Chondrocyte (in vitro differentiated cells): ENCODE measurements at regions not wholly inside any gene's neighbourhood (a gene's known extent, or its start where the extent isn't known, plus 50 kb on each side); places are given as distances from the start of the nearest gene placed in this dataset.

Source experiments
- DNase-seq: peaks from one replicate; pipeline ENCODE4 v3.0.0; 2021; ENCODE audit warnings: mixed read lengths, low spot score
- H3K27ac Mint-ChIP-seq: one replicate; pipeline ENCODE4 v1.8.0; 2021; ENCODE audit warnings: mild to moderate bottlenecking, moderate library complexity, mixed read lengths; ENCODE audit not compliant: unreplicated experiment
- H3K27me3 Mint-ChIP-seq: 2 replicates; pipeline ENCODE4 v1.8.0; 2021; ENCODE audit warnings: low read depth, mixed read lengths
- H3K36me3 Mint-ChIP-seq: 2 replicates; pipeline ENCODE4 v1.8.0; 2021; ENCODE audit warnings: low read depth, mixed read lengths
- H3K4me1 Mint-ChIP-seq: 2 replicates; pipeline ENCODE4 v1.8.0; 2021; ENCODE audit warnings: low read depth, mild to moderate bottlenecking, mixed read lengths
- H3K4me3 Mint-ChIP-seq: one replicate; pipeline ENCODE4 v1.8.0; 2021; ENCODE audit warnings: mild to moderate bottlenecking, moderate library complexity, mixed read lengths; ENCODE audit not compliant: unreplicated experiment
- H3K9me3 Mint-ChIP-seq: 2 replicates; pipeline ENCODE4 v1.8.0; 2021; ENCODE audit warnings: low read depth, mixed read lengths
- TF ChIP-seq, protein P1 (sequence below): fragments of 200-600 bp; sonication (generic); IDR thresholded peaks from 2 replicates; pipeline ENCODE4 v1.5.0; 2021; ENCODE audit warnings: antibody characterized with exemption, mild to moderate bottlenecking, moderate library complexity

DNA sequence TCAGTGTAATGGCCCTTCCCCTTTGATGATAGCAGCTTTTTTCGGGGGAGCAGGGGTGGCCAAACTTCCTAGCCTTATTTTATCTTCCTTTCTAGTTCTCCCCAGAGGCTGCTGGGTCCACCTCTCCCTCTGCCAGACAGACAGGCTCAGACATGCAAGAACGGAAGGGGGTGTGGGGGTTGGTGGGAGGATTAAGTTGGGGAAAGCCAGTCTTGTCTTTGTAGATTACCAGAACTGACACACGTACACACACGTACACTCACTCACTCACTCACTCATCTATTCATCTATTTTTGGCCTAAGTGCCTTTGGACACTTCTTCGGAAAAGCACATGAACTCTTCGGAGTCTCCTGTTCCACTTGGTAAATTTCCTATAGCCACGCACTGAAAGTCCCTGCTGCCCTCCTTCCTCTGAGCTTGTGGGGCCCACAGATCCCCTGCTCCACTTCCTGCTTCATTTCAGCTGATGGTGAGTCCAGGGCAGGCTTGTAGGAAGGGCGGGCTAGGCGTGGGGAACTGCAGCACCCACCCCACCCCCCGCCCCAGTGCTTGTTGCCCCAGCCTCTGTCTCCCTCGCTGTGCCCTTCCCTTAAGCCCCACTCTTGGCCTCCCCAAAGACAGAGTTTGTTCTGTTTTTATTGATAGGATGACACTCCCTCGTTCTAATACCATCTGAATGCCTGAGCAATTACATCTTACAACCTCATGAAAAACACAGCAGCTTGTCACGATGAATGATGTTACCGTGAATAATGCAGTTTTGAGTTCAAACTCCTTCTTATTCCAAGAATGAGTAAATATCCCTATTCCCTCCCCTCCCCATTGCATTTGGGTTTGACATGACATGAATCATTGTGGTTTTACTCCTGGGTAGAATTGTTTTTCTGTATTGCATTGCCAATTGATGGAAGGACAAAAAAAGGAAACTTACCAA is 60.7 kb upstream of the ATP5PO start:
- no peaks in the 10 kb centered on the region for H3K36me3 Mint-ChIP-seq
- TF ChIP-seq, protein P1, sequence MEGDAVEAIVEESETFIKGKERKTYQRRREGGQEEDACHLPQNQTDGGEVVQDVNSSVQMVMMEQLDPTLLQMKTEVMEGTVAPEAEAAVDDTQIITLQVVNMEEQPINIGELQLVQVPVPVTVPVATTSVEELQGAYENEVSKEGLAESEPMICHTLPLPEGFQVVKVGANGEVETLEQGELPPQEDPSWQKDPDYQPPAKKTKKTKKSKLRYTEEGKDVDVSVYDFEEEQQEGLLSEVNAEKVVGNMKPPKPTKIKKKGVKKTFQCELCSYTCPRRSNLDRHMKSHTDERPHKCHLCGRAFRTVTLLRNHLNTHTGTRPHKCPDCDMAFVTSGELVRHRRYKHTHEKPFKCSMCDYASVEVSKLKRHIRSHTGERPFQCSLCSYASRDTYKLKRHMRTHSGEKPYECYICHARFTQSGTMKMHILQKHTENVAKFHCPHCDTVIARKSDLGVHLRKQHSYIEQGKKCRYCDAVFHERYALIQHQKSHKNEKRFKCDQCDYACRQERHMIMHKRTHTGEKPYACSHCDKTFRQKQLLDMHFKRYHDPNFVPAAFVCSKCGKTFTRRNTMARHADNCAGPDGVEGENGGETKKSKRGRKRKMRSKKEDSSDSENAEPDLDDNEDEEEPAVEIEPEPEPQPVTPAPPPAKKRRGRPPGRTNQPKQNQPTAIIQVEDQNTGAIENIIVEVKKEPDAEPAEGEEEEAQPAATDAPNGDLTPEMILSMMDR: no peak
- no peaks in the 10 kb centered on the region for H3K27me3 Mint-ChIP-seq
- H3K27ac Mint-ChIP-seq: peak overlapping the region; percentile 95
- H3K4me3 Mint-ChIP-seq: peak overlapping the region; percentile 45
- peaks cover 4% of the 10 kb centered on the region for H3K9me3 Mint-ChIP-seq
- no peak for DNase-seq
- H3K4me1 Mint-ChIP-seq: peaks cover 42% of the 10 kb centered on the region

DNA sequence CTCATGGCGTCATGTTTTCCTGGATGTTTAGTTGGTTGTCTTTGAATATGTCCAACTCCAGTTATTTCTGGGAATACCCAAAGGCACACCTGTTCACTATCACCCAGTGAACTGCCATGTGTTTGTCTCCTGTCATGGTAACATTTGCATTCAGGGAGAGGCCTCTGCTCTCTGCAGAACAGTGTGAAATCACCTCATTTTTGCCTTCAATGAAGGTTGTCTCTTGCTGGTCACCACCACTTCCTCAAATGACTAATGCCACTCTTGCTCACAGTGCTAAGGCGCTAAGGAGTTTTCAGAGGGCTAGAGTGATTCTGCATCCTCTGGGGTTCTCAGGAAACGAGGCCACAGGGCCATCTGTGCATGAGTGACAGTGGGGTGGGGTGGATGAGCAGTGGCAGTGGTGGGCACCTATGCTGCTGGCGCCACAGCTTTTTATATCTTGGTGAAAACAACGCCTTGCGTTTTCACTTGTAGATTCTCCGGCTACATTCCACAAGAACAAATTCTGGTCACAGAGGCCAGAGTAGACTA is 60.0 kb upstream of the ATP5PO start:
- DNase-seq: no peak
- TF ChIP-seq, protein P1: no peak
- H3K4me3 Mint-ChIP-seq: no peak overlapping the region
- no peaks in the 10 kb centered on the region for H3K36me3 Mint-ChIP-seq
- H3K27ac Mint-ChIP-seq: peak overlapping the region; percentile 95
- H3K4me1 Mint-ChIP-seq: peaks cover 46% of the 10 kb centered on the region
- H3K9me3 Mint-ChIP-seq: no peaks in the 10 kb centered on the region
- no peaks in the 10 kb centered on the region for H3K27me3 Mint-ChIP-seq

DNA sequence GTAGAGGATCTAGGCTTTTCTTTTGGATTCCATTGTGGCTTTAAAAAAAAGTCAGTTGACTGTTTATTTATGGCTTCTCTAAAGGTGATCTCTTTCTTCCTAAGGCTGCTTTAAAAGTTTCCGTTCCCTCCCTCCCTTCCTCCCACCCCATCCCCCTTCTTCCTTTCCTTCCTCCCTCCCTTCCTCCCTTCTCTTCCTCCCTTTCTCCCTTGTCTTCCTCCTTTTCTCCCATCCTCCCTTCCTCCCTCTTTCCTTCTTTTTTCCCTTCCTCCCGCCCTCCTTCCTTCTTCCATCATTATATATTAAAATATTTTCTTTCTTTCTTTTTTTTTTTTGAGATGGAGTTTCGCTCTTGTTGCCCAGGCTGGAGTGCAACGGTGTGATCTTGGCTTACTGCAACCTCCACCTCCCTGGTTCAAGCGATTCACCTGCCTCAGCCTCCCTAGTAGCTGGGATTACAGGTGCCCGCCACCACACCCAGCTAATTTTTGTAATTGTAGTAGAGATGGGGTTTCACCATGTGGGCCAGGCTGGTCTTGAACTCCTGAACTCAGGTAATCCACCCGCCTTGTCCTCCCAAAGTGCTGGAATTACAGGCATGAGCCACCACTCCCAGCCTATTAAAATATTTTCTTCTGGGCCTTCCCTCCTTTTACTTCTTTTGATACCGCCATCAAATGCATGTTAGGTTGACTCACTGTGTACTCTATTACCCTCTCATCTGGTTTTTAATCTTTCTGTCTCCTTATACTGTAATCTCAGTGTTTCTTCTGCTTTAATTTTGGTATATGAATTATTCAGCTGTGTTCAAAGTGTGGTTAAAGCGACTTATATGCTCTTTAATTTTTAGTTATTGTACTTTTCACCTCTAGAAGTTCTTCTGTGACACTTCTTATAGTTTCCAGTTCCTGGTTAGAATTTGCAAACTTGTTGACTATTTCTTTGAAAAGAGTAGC is 59.2 kb upstream of the ATP5PO start:
- H3K9me3 Mint-ChIP-seq: no peaks in the 10 kb centered on the region
- H3K4me3 Mint-ChIP-seq: no peak overlapping the region
- no peaks in the 10 kb centered on the region for H3K36me3 Mint-ChIP-seq
- no peaks in the 10 kb centered on the region for H3K27me3 Mint-ChIP-seq
- DNase-seq: no peak
- TF ChIP-seq, protein P1: no peak
- peak overlapping the region; percentile 37 for H3K27ac Mint-ChIP-seq
- peaks cover 54% of the 10 kb centered on the region for H3K4me1 Mint-ChIP-seq

DNA sequence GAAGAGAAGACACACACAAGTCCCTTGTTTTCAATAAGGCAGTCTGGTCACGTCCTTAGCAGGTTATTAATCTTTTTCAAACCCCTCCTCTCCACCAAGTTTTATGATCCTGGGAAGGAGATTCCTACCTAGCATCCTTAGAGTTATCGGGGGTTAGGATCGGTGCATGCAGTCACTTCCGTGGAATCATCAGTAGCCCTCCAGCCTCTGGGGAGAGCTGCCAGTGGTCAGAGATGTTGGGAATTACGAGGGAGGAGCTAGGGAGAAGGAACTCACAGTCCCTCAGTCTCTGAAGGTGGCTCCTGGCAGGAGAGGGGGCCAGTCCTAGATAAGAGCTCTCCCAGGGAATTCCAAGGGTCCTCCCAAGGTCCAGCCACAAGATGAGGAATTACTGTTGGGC is 57.7 kb upstream of the ATP5PO start:
- no peaks in the 10 kb centered on the region for H3K36me3 Mint-ChIP-seq
- no peaks in the 10 kb centered on the region for H3K27me3 Mint-ChIP-seq
- TF ChIP-seq, protein P1: no peak
- peaks cover under 1% of the 10 kb centered on the region for H3K9me3 Mint-ChIP-seq
- H3K4me3 Mint-ChIP-seq: no peak overlapping the region
- peaks cover 65% of the 10 kb centered on the region for H3K4me1 Mint-ChIP-seq
- no peak overlapping the region for H3K27ac Mint-ChIP-seq
- no peak for DNase-seq

DNA sequence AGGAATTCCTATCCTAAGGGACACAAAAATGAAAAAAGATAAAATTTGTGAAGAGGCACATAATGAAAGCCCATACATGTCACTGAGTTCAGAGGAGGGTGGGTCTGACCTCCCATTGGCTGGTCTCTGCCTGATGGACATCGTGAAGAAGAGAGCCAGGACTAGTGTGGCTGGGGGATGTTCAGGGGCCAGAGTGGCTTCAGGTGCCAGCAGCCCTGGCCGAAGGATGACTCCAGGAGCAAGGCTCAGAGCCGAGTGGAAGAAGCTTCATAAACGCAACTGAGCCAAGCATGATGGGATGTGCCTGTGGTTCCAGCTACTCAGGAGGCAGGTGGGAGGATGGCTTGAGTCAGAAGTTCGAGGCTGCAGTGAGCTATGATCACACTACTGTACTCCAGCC is 56.9 kb upstream of the ATP5PO start:
- no peak overlapping the region for H3K27ac Mint-ChIP-seq

More for the DNA sequence above, 56.9 kb upstream of the ATP5PO start:
- Mint-ChIP-seq H3K27me3 (no peaks in the 10 kb centered on the region), H3K4me3 (no peak overlapping the region), H3K9me3 (peaks cover 3% of the 10 kb centered on the region), H3K4me1 (peaks cover 63% of the 10 kb centered on the region), H3K36me3 (no peaks in the 10 kb centered on the region)
- DNase-seq: no peak
- TF ChIP-seq, protein P1: no peak
